ENCODE measurements at regions not wholly inside any gene's neighbourhood (a gene's known extent, or its start where the extent isn't known, plus 50 kb on each side); places are given as distances from the start of the nearest gene placed in this dataset.

DNA sequence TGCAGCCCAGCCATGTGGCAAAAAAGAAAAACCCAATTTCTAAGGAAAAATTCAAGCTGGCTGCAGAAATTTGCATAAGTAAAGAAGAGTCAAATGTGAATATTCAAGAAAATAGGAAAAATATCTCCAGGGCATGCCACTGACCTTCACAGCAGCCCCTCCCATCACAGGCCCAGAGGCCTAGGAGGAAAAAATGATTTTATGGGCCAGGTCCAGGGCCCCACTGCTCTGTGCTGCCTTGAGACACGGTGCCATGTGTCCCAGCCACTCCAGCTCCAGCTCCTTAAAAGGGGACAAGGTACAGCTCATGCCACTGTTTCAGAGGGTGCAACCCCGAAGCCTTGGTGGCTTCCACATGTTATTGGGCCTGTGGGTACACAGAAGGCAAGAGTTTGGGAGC lies 182.7 kb upstream of the FGF16 start:
- TF ChIP-seq, protein P1, sequence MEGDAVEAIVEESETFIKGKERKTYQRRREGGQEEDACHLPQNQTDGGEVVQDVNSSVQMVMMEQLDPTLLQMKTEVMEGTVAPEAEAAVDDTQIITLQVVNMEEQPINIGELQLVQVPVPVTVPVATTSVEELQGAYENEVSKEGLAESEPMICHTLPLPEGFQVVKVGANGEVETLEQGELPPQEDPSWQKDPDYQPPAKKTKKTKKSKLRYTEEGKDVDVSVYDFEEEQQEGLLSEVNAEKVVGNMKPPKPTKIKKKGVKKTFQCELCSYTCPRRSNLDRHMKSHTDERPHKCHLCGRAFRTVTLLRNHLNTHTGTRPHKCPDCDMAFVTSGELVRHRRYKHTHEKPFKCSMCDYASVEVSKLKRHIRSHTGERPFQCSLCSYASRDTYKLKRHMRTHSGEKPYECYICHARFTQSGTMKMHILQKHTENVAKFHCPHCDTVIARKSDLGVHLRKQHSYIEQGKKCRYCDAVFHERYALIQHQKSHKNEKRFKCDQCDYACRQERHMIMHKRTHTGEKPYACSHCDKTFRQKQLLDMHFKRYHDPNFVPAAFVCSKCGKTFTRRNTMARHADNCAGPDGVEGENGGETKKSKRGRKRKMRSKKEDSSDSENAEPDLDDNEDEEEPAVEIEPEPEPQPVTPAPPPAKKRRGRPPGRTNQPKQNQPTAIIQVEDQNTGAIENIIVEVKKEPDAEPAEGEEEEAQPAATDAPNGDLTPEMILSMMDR (IDR thresholded peaks at IDR 0.05; ENCODE audit: low read depth, low read length), result no peak
- TF ChIP-seq EZH2phosphoT487 (IDR thresholded peaks at IDR 0.05; ENCODE audit: low read depth), result no peak

Measured in OCI-LY3 (cell line).